ENCODE measurements at regions not wholly inside any gene's neighbourhood (a gene's known extent, or its start where the extent isn't known, plus 50 kb on each side); places are given as distances from the start of the nearest gene placed in this dataset.

DNA sequence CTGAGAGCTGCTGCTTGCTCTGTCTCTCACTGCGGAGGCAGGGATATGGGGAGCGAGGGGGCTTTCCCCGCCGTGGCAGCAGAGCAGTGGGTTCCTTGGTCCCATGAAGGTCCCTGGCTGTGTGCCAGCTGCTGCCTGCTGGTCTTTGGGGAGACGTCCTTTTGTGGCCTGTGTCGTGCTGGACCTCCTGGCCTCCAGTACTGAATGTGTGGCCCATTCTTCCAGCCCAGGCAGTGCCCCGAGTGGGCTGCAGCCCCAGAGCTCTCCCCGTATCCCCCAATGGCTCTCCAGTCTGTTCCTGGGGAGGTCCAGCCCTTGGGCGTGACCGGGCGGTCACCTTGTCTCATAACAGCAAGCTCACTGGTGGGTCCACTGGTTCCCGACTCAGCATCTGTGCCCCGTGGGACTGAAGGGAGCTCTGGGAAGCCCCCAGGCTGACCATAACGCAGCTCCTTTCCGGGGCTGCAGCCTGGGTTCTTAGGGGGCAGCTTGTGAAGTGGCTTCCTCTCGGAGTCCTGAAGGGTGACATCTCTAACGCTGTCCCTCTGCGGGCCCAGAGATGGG, 115.6 kb downstream of the SMIM20 start:
- TF ChIP-seq EZH2 (IDR thresholded peaks at IDR 0.05) (no peak), POLR2AphosphoS5 (IDR thresholded peaks at IDR 0.05; ENCODE audit: borderline replicate concordance, low read depth, low read length) (no peak), FOXP2 (optimal IDR thresholded peaks at IDR 0.05; ENCODE audit: control extremely low read depth, extremely low read length, insufficient read depth) (no peak)
